ENCODE measurements at regions not wholly inside any gene's neighbourhood (a gene's known extent, or its start where the extent isn't known, plus 50 kb on each side); places are given as distances from the start of the nearest gene placed in this dataset.

DNA sequence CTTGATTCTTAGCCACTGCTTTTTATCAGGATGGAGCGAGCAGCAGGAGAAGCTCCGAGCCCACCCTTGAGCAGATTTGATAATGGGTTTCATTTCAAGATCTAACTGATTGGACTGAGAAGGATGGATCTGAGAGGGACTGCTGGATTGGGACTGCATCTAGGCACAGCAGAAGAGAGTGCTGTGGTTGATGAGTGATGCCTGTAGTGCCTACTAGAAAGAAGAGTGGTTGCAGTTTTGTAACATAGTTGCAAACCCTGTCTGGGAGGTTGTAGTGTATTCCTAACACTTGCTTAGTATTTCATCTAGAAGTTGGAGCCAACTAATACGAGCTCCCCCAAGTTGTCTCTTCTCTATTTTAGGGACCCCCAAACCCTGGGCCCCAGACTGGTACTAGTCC is 88.7 kb downstream of the ASCL1 start:
- Histone ChIP-seq H3K27ac (ENCODE audit: low read depth in 1 of 2, low read length in 1 of 2) (no peak overlapping the region), H3K9ac (ENCODE audit: insufficient read depth in 1 of 2, low read length in 2 of 2) (no peak overlapping the region), H3K9me3 (ENCODE audit: control insufficient read depth in 4 of 4, insufficient read depth in 3 of 4, low read length in 3 of 4) (peaks cover 0 to 3% (median 0%) of the 10 kb centered on the region in 4 donors), H3K4me1 (ENCODE audit: control insufficient read depth in 5 of 5, insufficient read depth in 5 of 5, low read length in 5 of 5) (no peaks in the 10 kb centered on the region), H3K27me3 (ENCODE audit: control insufficient read depth in 3 of 3, insufficient read depth in 3 of 3, low read length in 2 of 3) (peaks cover 0 to 8% (median 0%) of the 10 kb centered on the region in 3 donors), H3K4me3 (no peak overlapping the region), H3K36me3 (ENCODE audit: control insufficient read depth in 4 of 4, insufficient read depth in 4 of 4, low read length in 4 of 4) (no peaks in the 10 kb centered on the region)
- DNase-seq (no peak), ATAC-seq (ENCODE audit: insufficient read depth, low FRiP score) (no peak)
- TF ChIP-seq, protein P1, sequence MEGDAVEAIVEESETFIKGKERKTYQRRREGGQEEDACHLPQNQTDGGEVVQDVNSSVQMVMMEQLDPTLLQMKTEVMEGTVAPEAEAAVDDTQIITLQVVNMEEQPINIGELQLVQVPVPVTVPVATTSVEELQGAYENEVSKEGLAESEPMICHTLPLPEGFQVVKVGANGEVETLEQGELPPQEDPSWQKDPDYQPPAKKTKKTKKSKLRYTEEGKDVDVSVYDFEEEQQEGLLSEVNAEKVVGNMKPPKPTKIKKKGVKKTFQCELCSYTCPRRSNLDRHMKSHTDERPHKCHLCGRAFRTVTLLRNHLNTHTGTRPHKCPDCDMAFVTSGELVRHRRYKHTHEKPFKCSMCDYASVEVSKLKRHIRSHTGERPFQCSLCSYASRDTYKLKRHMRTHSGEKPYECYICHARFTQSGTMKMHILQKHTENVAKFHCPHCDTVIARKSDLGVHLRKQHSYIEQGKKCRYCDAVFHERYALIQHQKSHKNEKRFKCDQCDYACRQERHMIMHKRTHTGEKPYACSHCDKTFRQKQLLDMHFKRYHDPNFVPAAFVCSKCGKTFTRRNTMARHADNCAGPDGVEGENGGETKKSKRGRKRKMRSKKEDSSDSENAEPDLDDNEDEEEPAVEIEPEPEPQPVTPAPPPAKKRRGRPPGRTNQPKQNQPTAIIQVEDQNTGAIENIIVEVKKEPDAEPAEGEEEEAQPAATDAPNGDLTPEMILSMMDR (IDR thresholded peaks at IDR 0.05; ENCODE audit: control extremely low read depth, extremely low read depth) = no peak
- whole genome bisulfite sequencing, 2 donors = 79 to 82% methylated on average over 3 of the region's 3 CpGs

DNA sequence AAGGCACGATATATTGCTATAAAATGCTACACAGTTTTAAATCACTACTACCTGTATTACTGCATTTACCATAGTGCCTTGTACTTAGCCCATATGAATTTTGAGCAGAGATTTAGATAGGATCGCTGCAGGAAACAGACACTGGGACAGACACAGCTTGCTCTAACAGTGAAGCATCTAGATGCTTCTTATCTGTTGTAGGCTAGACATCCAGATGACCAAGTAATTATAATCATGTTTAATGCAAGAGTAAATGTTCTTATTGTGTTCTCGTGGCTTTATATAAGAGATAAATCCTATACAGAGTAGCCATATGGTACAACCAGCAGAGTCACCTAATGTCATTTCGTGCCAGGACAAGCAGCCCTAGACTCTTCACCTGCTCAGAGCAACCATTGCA is 92.8 kb downstream of the ASCL1 start:
- ATAC-seq (ENCODE audit: insufficient read depth, low FRiP score) (no peak), DNase-seq (no peak)
- H3K9ac ChIP-seq (ENCODE audit: insufficient read depth in 1 of 2, low read length in 2 of 2) = no peak overlapping the region
- H3K27ac ChIP-seq (ENCODE audit: low read depth in 1 of 2, low read length in 1 of 2) = no peak overlapping the region
- no peaks in the 10 kb centered on the region for H3K36me3 ChIP-seq (ENCODE audit: control insufficient read depth in 4 of 4, insufficient read depth in 4 of 4, low read length in 4 of 4)
- peaks cover 0 to 1% (median 0%) of the 10 kb centered on the region in 5 donors for H3K4me1 ChIP-seq (ENCODE audit: control insufficient read depth in 5 of 5, insufficient read depth in 5 of 5, low read length in 5 of 5)
- no peak overlapping the region for H3K4me3 ChIP-seq
- 82 to 87% methylated on average over 4 of the region's 4 CpGs for WGBS, 2 donors
- no peaks in the 10 kb centered on the region for H3K27me3 ChIP-seq (ENCODE audit: control insufficient read depth in 3 of 3, insufficient read depth in 3 of 3, low read length in 2 of 3)
- peaks cover 0 to 3% (median 0%) of the 10 kb centered on the region in 4 donors for H3K9me3 ChIP-seq (ENCODE audit: control insufficient read depth in 4 of 4, insufficient read depth in 3 of 4, low read length in 3 of 4)
- TF ChIP-seq, protein P1 (IDR thresholded peaks at IDR 0.05; ENCODE audit: control extremely low read depth, extremely low read depth) = no peak

DNA sequence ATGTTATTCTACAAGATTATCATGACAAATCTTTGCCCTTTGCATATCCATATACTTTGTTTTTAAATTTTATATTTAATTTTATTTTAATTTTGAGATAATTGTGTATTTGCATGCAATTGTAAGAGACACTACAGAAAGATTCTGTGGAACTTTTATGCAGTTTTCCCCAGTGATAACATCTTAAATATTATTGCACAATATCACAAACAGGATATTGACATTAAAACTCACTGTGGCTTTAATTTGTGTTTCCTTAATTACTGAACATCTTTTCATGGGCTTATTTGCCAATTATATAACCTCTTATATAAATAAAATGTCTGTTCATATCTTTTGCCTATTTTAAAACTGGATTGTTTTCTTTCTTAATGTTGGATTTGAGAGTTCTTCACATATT is 95.6 kb downstream of the ASCL1 start:
- Histone ChIP-seq H3K9ac (ENCODE audit: insufficient read depth in 1 of 2, low read length in 2 of 2) (no peak overlapping the region), H3K27ac (ENCODE audit: low read depth in 1 of 2, low read length in 1 of 2) (no peak overlapping the region), H3K36me3 (ENCODE audit: control insufficient read depth in 4 of 4, insufficient read depth in 4 of 4, low read length in 4 of 4) (no peaks in the 10 kb centered on the region), H3K27me3 (ENCODE audit: control insufficient read depth in 3 of 3, insufficient read depth in 3 of 3, low read length in 2 of 3) (no peaks in the 10 kb centered on the region), H3K9me3 (ENCODE audit: control insufficient read depth in 4 of 4, insufficient read depth in 3 of 4, low read length in 3 of 4) (no peaks in the 10 kb centered on the region), H3K4me1 (ENCODE audit: control insufficient read depth in 5 of 5, insufficient read depth in 5 of 5, low read length in 5 of 5) (peaks cover 0 to 1% (median 0%) of the 10 kb centered on the region in 5 donors), H3K4me3 (no peak overlapping the region)
- ATAC-seq (ENCODE audit: insufficient read depth, low FRiP score) (no peak), DNase-seq (no peak)
- TF ChIP-seq, protein P1 (IDR thresholded peaks at IDR 0.05; ENCODE audit: control extremely low read depth, extremely low read depth) = no peak

DNA sequence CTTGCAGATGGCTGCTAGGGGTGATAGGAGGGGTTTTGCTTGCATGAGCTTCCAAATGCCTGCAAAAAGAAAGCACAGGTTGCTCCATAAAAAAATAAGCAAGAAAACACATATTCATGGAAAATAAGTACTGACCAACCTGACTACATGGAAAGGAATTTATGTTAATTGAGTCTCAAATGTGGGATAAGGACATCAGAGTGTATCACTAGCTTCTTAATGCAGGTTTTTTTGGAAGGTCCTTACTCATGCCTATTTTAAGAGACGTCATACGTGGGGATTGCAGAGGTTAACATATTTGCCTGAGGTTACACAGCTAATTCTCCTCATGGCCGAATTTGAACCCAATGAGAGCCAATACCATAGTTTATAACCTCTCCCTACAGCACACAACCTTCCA is 116.2 kb downstream of the ASCL1 start:
- Histone ChIP-seq H3K9me3 (ENCODE audit: control insufficient read depth in 4 of 4, insufficient read depth in 3 of 4, low read length in 3 of 4) (peaks cover 0 to 5% (median 0%) of the 10 kb centered on the region in 4 donors), H3K9ac (ENCODE audit: insufficient read depth in 1 of 2, low read length in 2 of 2) (no peak overlapping the region), H3K36me3 (ENCODE audit: control insufficient read depth in 4 of 4, insufficient read depth in 4 of 4, low read length in 4 of 4) (no peaks in the 10 kb centered on the region), H3K27me3 (ENCODE audit: control insufficient read depth in 3 of 3, insufficient read depth in 3 of 3, low read length in 2 of 3) (no peaks in the 10 kb centered on the region), H3K4me1 (ENCODE audit: control insufficient read depth in 5 of 5, insufficient read depth in 5 of 5, low read length in 5 of 5) (no peaks in the 10 kb centered on the region), H3K4me3 (no peak overlapping the region), H3K27ac (ENCODE audit: low read depth in 1 of 2, low read length in 1 of 2) (no peak overlapping the region)
- ATAC-seq (ENCODE audit: insufficient read depth, low FRiP score) = no peak
- DNase-seq = no peak
- TF ChIP-seq, protein P1 (IDR thresholded peaks at IDR 0.05; ENCODE audit: control extremely low read depth, extremely low read depth) = no peak
- 78 to 82% methylated on average over 3 of the region's 3 CpGs for WGBS, 2 donors
